T-helper 2 cell (primary cell): ENCODE measurements at regions not wholly inside any gene's neighbourhood (a gene's known extent, or its start where the extent isn't known, plus 50 kb on each side); places are given as distances from the start of the nearest gene placed in this dataset.
"Not testable (repeated sequence)": the region's sequence is repeated elsewhere in the genome, so short reads cannot be mapped to it uniquely, and the experiment has no call there.

Source experiments
- DNase-seq, 5 experiments: peaks; one replicate each; pipeline versions ENCODE4 v3.0.0 to v3.0.0-alpha.2; 2012 to 2022

- no peak for DNase-seq
Observed at GRCh38 chr15:57883701-57884100, 177.2 kb downstream of the POLR2M start.

DNA sequence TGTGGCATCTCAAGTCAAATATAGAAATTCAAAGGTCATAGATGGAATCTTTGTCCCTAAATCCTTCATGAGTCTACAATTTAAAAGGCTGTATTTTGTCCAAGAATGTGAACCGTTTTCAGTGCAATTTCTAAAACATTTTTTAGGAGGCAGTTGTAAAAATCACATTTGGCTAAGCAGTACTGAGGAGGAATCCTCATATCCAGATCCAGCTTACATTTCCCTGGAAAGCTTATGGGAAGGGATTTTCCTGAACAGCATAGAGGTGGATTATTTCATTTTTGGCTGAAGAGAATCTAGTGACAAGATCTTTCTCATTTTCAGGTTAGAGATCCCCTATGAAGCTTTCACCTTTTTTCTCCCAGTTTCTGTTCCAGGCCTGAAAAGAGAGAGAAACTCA, 178.4 kb downstream of the POLR2M start:
- no peak for DNase-seq

GRCh38 chr15:57885435-57885834, 178.9 kb downstream of the POLR2M start:
- no peak for DNase-seq

DNA sequence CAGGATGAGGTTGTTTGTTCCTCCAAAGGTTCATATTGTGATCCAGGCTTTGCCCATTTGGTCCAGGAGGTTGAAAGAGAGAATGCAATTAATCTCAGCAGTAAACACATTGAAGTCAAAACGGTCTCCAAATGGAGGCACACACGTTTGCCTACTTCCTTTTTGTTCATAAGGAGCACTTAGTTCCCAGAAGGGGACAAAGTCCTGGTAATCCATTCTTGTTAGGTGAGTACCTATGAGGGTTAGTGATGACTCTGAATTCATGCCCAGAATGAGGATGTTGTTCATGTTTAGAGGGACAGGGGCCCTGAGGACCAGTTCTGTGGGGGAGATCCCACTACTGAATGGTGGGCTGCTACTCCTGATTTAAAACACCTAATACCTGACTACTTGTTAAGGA, 177.7 kb downstream of the ALDH1A2 start:
- no peak for DNase-seq

DNA sequence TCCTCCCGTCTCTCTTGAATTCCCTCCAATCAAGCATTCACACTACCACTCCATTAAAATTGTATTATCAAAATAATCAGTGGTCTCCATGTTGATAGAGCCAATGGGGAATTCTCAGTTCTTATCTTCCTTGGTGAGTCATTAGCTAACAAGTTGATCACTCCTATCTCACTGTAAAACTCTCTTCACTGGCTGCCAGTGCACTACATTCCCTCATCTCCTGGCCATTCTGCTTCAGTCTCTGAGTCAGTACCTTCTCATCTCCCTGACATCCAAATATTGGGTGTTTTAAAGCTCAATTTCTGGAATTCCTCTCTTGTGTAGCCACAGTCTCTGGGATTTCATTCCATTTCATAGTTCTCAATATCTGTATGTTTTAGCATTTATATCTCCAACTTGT, 175.2 kb downstream of the ALDH1A2 start:
- DNase-seq, result no peak

DNA sequence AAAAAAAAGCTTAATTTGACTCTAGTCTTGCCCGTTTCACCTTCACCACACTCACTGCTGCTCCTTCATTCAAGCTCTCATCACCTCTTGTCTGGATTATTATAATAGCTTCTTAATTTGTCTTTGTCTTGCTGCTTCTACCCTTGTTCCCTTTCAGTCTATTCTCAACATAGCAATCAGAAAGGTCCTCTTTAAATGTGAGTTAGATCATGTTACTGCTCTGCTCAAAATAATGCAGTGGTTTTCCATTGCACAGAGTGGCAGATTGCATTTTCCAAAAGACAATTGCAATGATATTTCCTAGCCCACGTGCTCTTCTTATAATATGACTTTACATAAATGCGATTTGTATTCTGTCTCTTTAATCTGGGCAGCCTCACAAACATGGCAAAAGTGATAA, 174.6 kb downstream of the ALDH1A2 start:
- no peak for DNase-seq

GRCh38 chr15:57892181-57892580, 173.3 kb downstream of the ALDH1A2 start:
- DNase-seq, result no peak

DNA sequence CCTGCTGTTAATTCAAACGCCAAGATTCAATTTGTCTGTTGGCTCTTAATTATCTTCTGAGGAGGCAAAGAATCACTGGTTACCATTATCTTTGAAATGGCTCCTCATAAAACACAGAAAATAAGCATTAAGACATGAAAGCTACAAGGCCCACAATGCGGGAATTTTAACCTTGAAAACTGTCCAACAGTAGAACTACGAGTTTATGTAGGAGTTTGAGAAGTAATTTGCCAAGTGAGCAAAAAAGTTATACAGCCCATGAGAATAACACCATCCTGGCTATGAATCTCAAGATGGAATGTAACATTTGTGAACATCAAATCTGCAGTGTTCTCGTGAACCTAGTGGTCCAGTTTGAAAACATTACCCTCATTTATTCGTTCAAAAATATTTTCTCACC, 172.5 kb downstream of the ALDH1A2 start:
- no peak for DNase-seq

DNA sequence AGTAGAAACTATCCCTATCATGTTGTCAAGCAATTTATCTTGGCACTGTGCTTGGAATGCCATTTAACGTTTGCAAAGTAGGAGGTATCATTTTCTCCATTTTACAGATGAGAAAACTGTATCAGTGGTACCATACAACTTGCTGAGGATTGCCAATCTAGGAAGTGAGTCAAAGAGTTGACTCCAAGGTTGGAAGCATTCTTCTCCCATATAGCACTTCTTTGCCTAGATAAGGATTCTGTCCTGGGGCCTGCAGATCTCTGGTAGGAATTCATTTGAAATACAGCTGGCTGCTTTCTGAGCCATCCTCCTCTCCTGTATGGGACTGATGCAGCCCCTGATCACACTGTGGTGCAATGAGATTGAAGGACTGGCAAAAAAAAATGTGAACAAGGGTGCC, 170.2 kb downstream of the ALDH1A2 start:
- no peak for DNase-seq

GRCh38 chr15:57896114-57896513, 169.4 kb downstream of the ALDH1A2 start:
- DNase-seq, result no peak

DNA sequence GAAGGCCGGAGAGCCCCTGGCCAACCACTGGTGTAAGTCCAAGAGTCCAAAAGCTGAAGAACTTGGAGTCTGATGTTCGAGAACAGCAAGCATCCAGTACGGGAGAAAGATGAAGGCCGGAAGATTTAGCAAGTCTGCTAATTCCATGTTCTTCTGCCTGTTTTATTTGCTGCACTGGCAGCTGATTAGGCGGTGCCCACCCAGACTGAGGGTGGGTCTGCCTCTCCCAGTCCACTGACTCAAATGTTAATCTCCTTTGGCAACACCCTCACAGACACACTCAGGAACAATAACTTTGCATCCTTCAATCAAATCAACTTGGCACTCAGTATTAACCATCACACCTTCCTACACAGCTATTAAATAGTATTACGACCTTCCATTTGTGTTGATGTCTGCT, 168.6 kb downstream of the ALDH1A2 start:
- DNase-seq, result not testable (repeated sequence)

GRCh38 chr15:57897870-57898269, 167.6 kb downstream of the ALDH1A2 start:
- DNase-seq, result no peak

DNA sequence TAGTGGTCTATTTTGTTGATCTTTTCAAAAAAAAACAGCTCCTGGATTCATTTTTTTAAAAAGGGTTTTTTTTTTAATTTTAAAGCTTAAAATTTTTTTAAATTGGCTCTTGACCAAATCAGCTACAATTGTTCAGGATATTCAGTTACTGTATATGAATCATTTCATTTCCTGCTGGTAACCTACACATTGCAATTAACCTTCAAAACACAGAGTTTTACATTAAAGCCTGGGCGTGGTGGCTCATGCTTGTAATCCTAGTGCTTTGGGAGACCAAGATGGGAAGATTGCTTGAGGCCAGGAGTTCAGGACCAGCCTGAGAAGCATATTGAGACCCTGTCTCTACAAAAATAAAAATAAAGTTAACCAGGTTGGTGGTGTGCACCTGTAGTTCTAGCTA, 163.4 kb downstream of the ALDH1A2 start:
- no peak for DNase-seq
